Uterus (tissue), 3 donors: ENCODE measurements at regions not wholly inside any gene's neighbourhood (a gene's known extent, or its start where the extent isn't known, plus 50 kb on each side); places are given as distances from the start of the nearest gene placed in this dataset.

ENCODE experiments used
- DNase-seq, 2 donors: peaks; one replicate each; pipeline ENCODE4 v3.0.0-alpha.2; 2019 to 2020
- H3K27ac ChIP-seq, 2 donors: fragments of 200-600 bp; sonication (generic); 1 replicate in 1 of 2; 2 replicates in 1 of 2; pipeline ENCODE4 v1.5.1; 2016 to 2018
- H3K27me3 ChIP-seq, 2 donors: fragments of 200-600 bp; sonication (generic); one replicate each; pipeline ENCODE4 v1.5.1; 2018 to 2019; ENCODE audit warnings: control low read depth in 1 of 2
- H3K36me3 ChIP-seq, 2 donors: fragments of 200-600 bp; sonication (generic); one replicate each; pipeline ENCODE4 v1.5.1; 2019; ENCODE audit warnings: control low read depth in 1 of 2
- H3K4me1 ChIP-seq, 2 donors: fragments of 200-600 bp; sonication (generic); one replicate each; pipeline ENCODE4 v1.5.1; 2018 to 2019; ENCODE audit warnings: control low read depth in 1 of 2
- H3K4me3 ChIP-seq, 2 donors: fragments of 200-600 bp; sonication (generic); 1 replicate in 1 of 2; 2 replicates in 1 of 2; pipeline ENCODE4 v1.5.1; 2018 to 2019; ENCODE audit warnings: mild to moderate bottlenecking in 1 of 2
- H3K9me3 ChIP-seq, 2 donors: fragments of 200-600 bp; sonication (generic); one replicate each; pipeline ENCODE4 v1.5.1; 2019; ENCODE audit warnings: control low read depth in 1 of 2
- POLR2A ChIP-seq, 2 donors: fragments of 450-650 bp; IDR thresholded peaks; one replicate each; pipeline ENCODE4 v1.6.1; 2016; ENCODE audit warnings: antibody characterized with exemption in 2 of 2, mild to moderate bottlenecking in 1 of 2, moderate library complexity in 1 of 2
- intact Hi-C: fragments of 100-400 bp; cut with DNase I; formaldehyde crosslinking; loops from one replicate; pipeline ENCODE4 v1.15.1; 2023; ENCODE audit warnings: low total_unique reads
- TF ChIP-seq, protein P1 (sequence below), 4 experiments: fragments of 200-600 bp in 2 of 4; fragments of 450-650 bp in 2 of 4; sonication (generic) in 2 of 4; IDR thresholded peaks; one replicate each; pipeline ENCODE4 v1.5.1; 2016 to 2019; ENCODE audit warnings: antibody characterized with exemption in 4 of 4, mild to moderate bottlenecking in 2 of 4, moderate library complexity in 1 of 4
- donor health status: DM: yes; HTN: yes; CAD: no.

DNA sequence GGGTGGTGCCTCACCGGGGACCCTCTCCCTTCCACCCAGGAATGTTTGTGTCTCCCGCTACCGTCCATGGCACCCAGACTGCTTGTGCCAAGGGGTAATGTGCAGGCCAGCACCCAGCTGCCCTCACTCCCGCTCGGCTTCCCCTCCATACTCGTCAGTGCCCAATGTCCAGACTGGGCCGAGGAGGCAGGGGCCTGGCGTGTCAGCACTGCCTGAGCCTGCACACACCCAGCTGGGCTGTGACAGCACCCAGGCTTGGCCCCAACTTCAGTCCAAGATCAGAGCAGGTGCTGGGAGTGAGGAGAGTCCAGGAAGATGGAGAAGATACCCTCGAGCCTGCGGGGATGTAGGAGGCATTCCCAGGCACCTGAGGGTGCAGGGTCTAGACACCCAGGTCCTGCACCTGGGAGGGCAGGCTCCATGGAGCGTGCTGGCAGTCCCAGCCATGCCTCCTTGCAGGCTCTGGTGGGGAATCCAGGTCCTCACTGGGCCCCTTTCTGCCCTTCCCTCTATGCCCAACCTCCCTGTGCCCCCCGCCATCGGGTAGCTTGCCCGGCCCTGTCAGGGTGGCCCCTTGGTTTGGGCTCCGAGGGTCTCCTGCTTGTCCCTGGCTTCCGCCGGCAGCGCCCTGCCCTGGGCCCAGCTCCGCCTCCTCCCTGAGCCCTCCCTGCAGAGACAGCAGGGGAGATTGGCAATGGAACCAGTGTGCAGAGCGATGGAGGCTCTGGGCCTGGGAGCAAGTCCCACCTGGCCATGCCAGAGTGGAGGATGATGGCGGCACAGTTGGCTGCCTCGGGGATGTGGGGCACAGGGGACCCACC is 250.8 kb upstream of the EDIL3 start:
- Histone ChIP-seq H3K27ac (no peak overlapping the region), H3K4me3 (no peak overlapping the region), H3K36me3 (no peaks in the 10 kb centered on the region), H3K9me3 (no peaks in the 10 kb centered on the region), H3K4me1 (no peaks in the 10 kb centered on the region), H3K27me3 (no peaks in the 10 kb centered on the region)
- TF ChIP-seq, protein P1, sequence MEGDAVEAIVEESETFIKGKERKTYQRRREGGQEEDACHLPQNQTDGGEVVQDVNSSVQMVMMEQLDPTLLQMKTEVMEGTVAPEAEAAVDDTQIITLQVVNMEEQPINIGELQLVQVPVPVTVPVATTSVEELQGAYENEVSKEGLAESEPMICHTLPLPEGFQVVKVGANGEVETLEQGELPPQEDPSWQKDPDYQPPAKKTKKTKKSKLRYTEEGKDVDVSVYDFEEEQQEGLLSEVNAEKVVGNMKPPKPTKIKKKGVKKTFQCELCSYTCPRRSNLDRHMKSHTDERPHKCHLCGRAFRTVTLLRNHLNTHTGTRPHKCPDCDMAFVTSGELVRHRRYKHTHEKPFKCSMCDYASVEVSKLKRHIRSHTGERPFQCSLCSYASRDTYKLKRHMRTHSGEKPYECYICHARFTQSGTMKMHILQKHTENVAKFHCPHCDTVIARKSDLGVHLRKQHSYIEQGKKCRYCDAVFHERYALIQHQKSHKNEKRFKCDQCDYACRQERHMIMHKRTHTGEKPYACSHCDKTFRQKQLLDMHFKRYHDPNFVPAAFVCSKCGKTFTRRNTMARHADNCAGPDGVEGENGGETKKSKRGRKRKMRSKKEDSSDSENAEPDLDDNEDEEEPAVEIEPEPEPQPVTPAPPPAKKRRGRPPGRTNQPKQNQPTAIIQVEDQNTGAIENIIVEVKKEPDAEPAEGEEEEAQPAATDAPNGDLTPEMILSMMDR (IDR thresholded peaks at IDR 0.05) = no peak
- TF ChIP-seq POLR2A (IDR thresholded peaks at IDR 0.05) = no peak
- no peak for DNase-seq
- intact Hi-C loops = no loop called here

DNA sequence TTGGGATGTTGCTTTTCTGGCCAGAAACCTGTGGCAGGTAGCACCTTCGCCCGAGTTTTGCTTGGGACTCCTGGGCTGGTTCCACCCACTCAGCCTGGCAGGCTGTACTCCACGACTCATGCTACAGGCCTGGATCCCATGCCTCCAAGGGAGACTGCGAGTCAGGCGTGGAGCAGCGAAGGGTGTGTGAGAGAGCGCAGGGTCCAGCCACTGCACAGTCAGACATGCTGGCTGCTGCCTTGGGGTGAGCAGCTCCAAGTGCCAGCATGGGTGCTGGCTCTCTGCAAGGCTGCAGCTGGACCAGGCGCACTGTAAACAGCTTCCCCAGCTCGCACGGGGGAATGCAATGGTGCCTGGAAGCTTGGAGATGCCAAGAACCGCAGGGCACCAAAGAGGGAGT is 249.6 kb upstream of the EDIL3 start:
- Histone ChIP-seq H3K4me1 (no peaks in the 10 kb centered on the region), H3K4me3 (no peak overlapping the region), H3K9me3 (no peaks in the 10 kb centered on the region), H3K36me3 (no peaks in the 10 kb centered on the region), H3K27me3 (no peaks in the 10 kb centered on the region), H3K27ac (no peak overlapping the region)
- intact Hi-C loops = no loop called here
- no peak for DNase-seq
- TF ChIP-seq, protein P1 (IDR thresholded peaks at IDR 0.05) = no peak

DNA sequence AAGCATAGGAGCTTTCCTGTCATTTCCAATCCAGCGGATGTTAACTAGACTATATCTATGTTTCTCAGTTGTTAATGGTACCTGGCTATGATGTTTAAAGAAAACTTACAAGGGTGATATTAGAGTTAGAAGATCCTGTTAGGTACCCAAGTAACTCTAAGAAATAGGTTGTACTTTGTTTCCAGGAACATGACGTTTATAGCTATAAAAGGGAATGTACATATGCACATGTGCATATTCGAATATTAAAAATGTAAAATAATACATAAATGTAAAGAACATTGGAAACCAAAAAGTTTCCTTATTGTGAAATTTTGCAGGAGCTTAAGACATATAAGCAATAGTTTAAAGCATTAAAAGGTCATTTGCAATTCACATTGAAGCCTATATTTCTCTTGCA is 247.7 kb upstream of the EDIL3 start:
- no peak for DNase-seq
- no peaks in the 10 kb centered on the region for H3K27me3 ChIP-seq
- no peak overlapping the region for H3K27ac ChIP-seq
- H3K4me1 ChIP-seq = no peaks in the 10 kb centered on the region
- no peak overlapping the region for H3K4me3 ChIP-seq
- TF ChIP-seq POLR2A (IDR thresholded peaks at IDR 0.05) = no peak
- TF ChIP-seq, protein P1 (IDR thresholded peaks at IDR 0.05) = no peak
- H3K9me3 ChIP-seq = no peaks in the 10 kb centered on the region
- no peaks in the 10 kb centered on the region for H3K36me3 ChIP-seq
- intact Hi-C loops = no loop called here

DNA sequence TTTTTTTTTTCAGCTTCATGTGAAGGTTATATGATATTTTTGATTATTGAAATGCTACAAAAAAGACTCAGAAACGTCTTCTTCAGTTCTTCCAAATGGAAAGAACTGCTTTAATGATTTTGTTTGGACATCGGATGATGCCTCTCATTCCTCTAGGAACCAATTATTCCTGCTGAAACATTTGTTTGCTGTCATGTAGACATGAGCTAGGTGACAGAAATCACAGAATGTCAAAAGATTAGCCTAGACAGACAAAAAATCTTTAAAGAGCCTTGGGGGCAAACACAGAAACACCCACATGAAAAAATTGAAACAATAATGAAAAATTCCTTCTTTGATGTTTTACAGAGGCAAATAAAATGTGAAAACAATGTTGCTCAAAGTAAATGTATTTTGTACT is 244.2 kb upstream of the EDIL3 start:
- TF ChIP-seq, protein P1 (IDR thresholded peaks at IDR 0.05) = no peak
- no peak for TF ChIP-seq POLR2A (IDR thresholded peaks at IDR 0.05)
- intact Hi-C loops = no loop called here
- Histone ChIP-seq H3K4me3 (no peak overlapping the region), H3K9me3 (no peaks in the 10 kb centered on the region), H3K4me1 (no peaks in the 10 kb centered on the region), H3K36me3 (no peaks in the 10 kb centered on the region), H3K27ac (no peak overlapping the region), H3K27me3 (no peaks in the 10 kb centered on the region)
- DNase-seq = no peak

DNA sequence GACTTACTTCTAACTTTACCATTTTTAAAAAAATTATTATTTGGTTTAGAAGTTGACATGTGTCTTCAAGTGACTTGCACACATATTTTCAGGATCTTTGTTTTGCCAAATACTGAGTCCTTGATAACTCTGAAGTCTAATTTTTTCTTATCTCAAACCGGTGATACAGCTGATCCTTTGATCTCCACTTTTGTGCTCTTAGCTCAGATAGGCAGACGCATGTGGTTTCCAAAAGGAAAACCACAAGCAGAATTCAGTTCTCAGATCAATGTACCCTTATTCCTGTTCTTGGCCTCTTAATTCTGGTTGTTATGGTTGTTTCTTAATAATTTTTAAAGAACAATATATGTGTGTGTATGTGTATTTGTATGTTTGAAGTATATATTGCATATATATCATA is 238.3 kb upstream of the EDIL3 start:
- Histone ChIP-seq H3K9me3 (no peaks in the 10 kb centered on the region), H3K36me3 (no peaks in the 10 kb centered on the region), H3K27ac (no peak overlapping the region), H3K27me3 (no peaks in the 10 kb centered on the region), H3K4me1 (no peaks in the 10 kb centered on the region), H3K4me3 (no peak overlapping the region)
- no peak for DNase-seq
- TF ChIP-seq, protein P1 (IDR thresholded peaks at IDR 0.05) = no peak
- TF ChIP-seq POLR2A (IDR thresholded peaks at IDR 0.05) = no peak
- intact Hi-C loops = no loop called here
